SJCRH30 (cell line): ENCODE measurements at regions not wholly inside any gene's neighbourhood (a gene's known extent, or its start where the extent isn't known, plus 50 kb on each side); places are given as distances from the start of the nearest gene placed in this dataset.

ENCODE experiments used
- DNase-seq, 2 experiments: peaks; one replicate each; pipeline ENCODE4 v3.0.0-alpha.2; 2015 to 2020
- H3K27ac ChIP-seq: fragments of 250-450 bp; sonication (Bioruptor Pico); 2 replicates; pipeline ENCODE4 v1.5.1; 2020; ENCODE audit warnings: mild to moderate bottlenecking, moderate library complexity
- H3K27me3 ChIP-seq: fragments of 250-450 bp; sonication (Bioruptor Pico); 2 replicates; pipeline ENCODE4 v1.5.1; 2020; ENCODE audit warnings: mild to moderate bottlenecking, moderate library complexity
- H3K36me3 ChIP-seq: fragments of 250-450 bp; sonication (Bioruptor Pico); 2 replicates; pipeline ENCODE4 v1.5.1; 2020; ENCODE audit warnings: mild to moderate bottlenecking, moderate library complexity
- H3K4me1 ChIP-seq: fragments of 250-450 bp; sonication (Bioruptor Pico); 2 replicates; pipeline ENCODE4 v1.5.1; 2020; ENCODE audit warnings: mild to moderate bottlenecking, moderate library complexity
- H3K4me3 ChIP-seq: fragments of 250-450 bp; sonication (Bioruptor Pico); 2 replicates; pipeline ENCODE4 v1.5.1; 2020; ENCODE audit warnings: mild to moderate bottlenecking, moderate library complexity
- H3K9me3 ChIP-seq: fragments of 250-450 bp; sonication (Bioruptor Pico); replicated peaks from 2 replicates; pipeline ENCODE4 v1.5.1; 2020; ENCODE audit warnings: mild to moderate bottlenecking, moderate library complexity

DNA sequence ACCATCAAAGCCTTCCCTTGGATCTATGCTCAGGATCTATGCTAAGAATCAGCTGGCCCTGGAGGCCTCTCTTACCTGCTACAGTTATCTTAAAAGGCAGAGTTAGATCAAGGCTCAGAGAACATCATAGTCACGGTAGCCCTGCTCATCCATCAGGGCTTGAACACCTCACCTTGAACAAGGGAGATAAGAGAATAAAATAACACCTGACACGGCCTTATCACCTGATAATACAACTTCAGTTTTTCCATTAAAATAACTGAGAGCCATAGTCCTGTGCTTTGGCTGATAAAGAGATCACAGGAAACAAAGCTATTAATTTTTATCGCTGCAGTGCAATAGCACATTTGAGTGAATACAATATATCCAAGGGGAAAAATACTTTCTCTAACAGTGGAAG is 85.6 kb upstream of the LPP start:
- H3K27ac ChIP-seq: no peak overlapping the region
- no peak overlapping the region for H3K4me3 ChIP-seq
- H3K27me3 ChIP-seq: no peaks in the 10 kb centered on the region
- no peaks in the 10 kb centered on the region for H3K9me3 ChIP-seq
- no peaks in the 10 kb centered on the region for H3K36me3 ChIP-seq
- no peaks in the 10 kb centered on the region for H3K4me1 ChIP-seq
- no peak for DNase-seq

DNA sequence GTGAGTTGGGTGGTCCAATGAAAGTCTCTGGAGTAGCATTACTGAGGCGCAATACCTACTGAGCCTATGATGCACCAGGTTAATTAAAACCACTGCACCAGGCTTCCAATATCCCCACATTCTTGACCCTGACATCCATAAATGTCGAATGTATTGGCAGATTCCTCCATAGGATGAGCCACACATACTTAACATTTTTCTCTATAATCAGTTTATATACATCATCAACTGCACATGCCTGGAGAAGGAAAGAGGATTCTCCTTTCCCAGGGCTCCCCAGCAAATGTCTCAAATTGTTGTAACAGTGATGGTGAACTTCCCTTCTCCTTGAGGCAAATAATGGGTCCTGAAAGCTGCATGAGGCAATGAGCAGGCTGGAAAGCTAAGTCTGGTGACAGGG is 82.3 kb upstream of the LPP start:
- Histone ChIP-seq H3K36me3 (no peaks in the 10 kb centered on the region), H3K4me1 (no peaks in the 10 kb centered on the region), H3K9me3 (no peaks in the 10 kb centered on the region), H3K27ac (no peak overlapping the region), H3K4me3 (no peak overlapping the region), H3K27me3 (no peaks in the 10 kb centered on the region)
- DNase-seq: no peak

GRCh38 chr3:188076176-188076575 is 77.8 kb upstream of the LPP start:
- DNase-seq: no peak

DNA sequence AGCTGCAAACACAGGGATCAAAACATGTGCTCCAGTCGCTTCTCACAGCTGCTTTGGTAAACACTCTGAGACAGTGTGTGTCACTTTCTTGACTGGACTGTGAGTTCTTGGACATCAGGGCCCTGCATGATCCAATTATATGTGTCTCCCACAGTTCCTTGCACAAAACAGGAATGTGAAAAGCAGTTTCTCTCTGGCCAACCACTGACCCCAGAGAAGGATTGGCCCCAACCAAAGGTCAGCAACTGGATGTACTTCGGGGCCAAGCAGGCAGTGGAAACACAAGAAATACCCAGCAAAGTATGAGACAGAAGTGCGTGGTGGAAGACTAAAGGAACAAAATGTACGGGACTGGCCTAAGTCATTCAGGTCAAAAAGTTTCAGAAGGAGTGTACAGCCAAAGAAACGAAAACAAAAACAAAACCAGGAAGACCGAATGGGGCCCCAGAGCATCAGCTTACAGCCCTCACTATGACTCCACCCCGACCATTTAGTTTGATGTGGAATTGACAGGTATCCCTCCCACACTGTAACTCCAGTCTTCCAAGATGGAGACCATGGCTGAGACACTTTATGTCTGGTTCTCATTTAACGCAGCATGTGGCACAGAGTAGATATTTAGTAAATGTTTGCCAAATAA is 76.7 kb upstream of the LPP start:
- DNase-seq: no peak

More at GRCh38 chr3:188076176-188076575, 77.8 kb upstream of the LPP start:
- Histone ChIP-seq H3K27me3 (no peaks in the 10 kb centered on the region), H3K36me3 (no peaks in the 10 kb centered on the region), H3K4me1 (no peaks in the 10 kb centered on the region), H3K4me3 (no peak overlapping the region), H3K9me3 (no peaks in the 10 kb centered on the region), H3K27ac (no peak overlapping the region)

GRCh38 chr3:188080091-188080490 is 73.9 kb upstream of the LPP start:
- Histone ChIP-seq H3K4me3 (no peak overlapping the region), H3K9me3 (no peaks in the 10 kb centered on the region), H3K4me1 (no peaks in the 10 kb centered on the region), H3K27ac (no peak overlapping the region), H3K27me3 (no peaks in the 10 kb centered on the region), H3K36me3 (no peaks in the 10 kb centered on the region)
- DNase-seq: no peak

More for the DNA sequence above, 76.7 kb upstream of the LPP start:
- Histone ChIP-seq H3K27me3 (no peaks in the 10 kb centered on the region), H3K4me3 (no peak overlapping the region), H3K4me1 (no peaks in the 10 kb centered on the region), H3K27ac (no peak overlapping the region), H3K9me3 (no peaks in the 10 kb centered on the region), H3K36me3 (no peaks in the 10 kb centered on the region)

GRCh38 chr3:188082031-188082430 is 71.9 kb upstream of the LPP start:
- Histone ChIP-seq H3K36me3 (no peaks in the 10 kb centered on the region), H3K4me1 (no peaks in the 10 kb centered on the region), H3K27ac (no peak overlapping the region), H3K9me3 (no peaks in the 10 kb centered on the region), H3K4me3 (no peak overlapping the region), H3K27me3 (no peaks in the 10 kb centered on the region)
- no peak for DNase-seq

DNA sequence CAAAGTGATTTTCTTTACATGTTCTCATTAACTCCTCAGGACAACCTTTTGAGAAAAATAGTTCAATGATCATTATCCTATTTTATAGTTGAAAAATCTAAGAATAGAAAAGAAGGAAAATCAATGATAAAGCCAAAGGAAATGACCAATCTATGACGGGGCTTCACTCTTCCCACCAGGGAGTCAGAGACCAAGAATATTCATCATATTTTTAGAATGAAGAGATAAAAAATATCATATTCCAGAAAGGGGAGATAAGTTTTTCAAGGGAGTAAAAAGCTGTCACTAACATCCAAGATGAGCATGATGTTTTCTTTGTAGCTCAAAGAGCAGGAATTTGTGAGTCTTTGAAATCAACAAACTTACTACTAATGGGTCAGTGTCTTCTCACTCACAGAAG is 71.5 kb upstream of the LPP start:
- Histone ChIP-seq H3K27ac (no peak overlapping the region), H3K36me3 (no peaks in the 10 kb centered on the region), H3K9me3 (no peaks in the 10 kb centered on the region), H3K4me1 (no peaks in the 10 kb centered on the region), H3K27me3 (no peaks in the 10 kb centered on the region), H3K4me3 (no peak overlapping the region)
- DNase-seq: no peak

DNA sequence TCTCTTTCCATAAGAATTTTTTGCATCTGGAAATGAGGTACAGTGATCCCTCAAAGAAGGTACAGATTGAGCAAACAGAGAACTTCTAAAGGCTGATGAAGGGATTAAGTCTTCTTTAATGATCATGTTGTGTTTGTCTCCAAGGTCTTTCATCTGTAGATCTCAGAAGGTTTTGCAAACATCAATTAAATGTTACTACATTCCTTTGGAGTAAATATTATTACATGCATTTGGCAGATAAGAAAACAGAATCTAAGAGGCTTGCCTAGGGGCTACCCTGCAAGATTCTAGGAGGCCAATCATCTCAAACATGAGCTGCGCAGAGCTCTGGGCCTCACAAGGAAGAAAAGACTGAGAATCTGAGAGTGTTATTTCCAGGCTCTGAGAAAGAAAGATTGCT is 70.9 kb upstream of the LPP start:
- Histone ChIP-seq H3K36me3 (no peaks in the 10 kb centered on the region), H3K9me3 (no peaks in the 10 kb centered on the region), H3K27ac (no peak overlapping the region), H3K27me3 (no peaks in the 10 kb centered on the region), H3K4me1 (no peaks in the 10 kb centered on the region), H3K4me3 (no peak overlapping the region)
- no peak for DNase-seq

DNA sequence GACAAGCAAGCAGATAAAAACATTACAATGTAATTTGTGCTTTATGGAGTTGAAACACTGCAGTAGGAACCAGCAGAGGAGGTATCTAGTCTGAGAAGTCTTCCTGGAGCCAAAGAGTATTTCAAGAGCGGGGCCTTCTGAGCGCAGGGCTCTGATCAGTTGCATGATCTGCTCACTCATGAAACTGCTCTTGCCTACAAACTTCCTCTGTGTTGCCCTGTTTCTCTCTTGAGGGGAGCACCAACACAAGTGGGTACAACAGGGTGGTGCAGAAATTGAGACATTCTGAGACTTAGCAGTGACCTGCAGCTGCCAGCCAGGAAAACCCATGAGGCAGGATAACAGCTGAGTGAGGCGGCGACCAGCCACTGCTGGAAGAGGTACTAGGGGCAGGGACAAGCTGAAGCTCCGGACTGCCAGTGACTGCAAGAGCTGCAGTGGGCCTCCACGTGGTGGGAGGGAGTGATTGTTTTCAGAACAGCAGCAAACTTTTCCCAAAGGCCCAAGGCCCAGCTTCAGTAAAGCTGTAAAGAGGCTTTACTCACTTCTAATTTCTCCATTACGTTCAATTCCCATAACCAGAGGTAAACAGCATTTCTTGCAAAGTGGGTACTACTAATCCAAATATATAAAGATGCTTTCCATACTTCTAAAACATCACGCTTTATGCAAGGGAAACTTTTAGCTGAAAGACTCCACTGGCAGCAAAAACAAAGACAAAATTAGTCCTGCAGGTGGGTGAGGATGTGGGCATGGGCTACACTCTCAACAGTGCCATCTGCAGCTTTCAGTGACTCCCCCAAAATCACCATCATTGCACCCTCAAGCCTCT is 69.0 kb upstream of the LPP start:
- H3K9me3 ChIP-seq: no peaks in the 10 kb centered on the region
- H3K4me3 ChIP-seq: no peak overlapping the region
- no peaks in the 10 kb centered on the region for H3K27me3 ChIP-seq
- H3K36me3 ChIP-seq: no peaks in the 10 kb centered on the region
- H3K4me1 ChIP-seq: no peaks in the 10 kb centered on the region
- no peak overlapping the region for H3K27ac ChIP-seq
- DNase-seq: no peak

DNA sequence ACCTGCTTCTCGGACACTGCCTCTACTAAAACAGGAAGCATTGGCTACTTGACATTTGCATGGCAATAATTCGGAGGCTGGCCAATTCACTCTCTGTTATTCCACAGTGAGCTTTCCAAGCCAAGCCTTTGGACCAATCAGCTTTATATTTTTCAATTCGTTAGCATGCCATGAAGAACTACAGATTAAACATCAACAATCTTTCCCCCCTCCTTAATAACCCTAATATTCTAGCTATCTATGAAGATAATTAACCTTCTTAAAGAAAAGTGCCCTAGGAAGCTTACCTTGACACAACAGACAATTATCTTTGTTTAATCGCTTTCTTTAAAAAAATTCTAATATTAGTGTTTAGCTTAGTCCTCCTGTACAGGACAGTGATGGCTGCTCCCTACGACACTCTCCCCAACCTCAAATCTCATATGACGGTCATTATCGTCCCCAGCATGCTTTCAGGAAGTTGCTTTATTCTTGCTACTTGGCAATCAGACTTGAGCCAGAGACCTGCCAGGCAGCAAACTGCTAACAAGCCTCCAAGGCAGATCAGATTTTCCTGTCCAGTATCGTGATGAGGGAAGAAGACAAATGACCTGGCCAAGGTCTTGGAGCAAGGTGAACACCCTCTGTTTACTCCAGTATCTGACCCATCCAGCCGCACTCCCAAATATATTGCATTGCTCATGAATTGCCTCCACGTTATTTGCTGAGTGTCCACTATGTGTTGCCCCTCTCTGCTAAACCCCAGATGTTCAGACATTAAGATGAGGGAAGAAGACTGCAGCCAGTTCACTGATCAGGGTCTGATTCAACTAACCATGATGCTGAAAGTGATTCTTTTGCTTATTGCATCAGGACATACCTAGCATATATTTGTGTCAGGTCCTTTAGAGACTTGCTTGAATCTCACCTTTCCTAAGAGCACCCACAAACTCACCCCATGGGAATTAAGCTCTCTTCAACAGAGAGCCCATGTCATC is 68.1 kb upstream of the LPP start:
- Histone ChIP-seq H3K4me3 (no peak overlapping the region), H3K27me3 (no peaks in the 10 kb centered on the region), H3K36me3 (no peaks in the 10 kb centered on the region), H3K4me1 (no peaks in the 10 kb centered on the region), H3K9me3 (no peaks in the 10 kb centered on the region), H3K27ac (no peak overlapping the region)
- no peak for DNase-seq

DNA sequence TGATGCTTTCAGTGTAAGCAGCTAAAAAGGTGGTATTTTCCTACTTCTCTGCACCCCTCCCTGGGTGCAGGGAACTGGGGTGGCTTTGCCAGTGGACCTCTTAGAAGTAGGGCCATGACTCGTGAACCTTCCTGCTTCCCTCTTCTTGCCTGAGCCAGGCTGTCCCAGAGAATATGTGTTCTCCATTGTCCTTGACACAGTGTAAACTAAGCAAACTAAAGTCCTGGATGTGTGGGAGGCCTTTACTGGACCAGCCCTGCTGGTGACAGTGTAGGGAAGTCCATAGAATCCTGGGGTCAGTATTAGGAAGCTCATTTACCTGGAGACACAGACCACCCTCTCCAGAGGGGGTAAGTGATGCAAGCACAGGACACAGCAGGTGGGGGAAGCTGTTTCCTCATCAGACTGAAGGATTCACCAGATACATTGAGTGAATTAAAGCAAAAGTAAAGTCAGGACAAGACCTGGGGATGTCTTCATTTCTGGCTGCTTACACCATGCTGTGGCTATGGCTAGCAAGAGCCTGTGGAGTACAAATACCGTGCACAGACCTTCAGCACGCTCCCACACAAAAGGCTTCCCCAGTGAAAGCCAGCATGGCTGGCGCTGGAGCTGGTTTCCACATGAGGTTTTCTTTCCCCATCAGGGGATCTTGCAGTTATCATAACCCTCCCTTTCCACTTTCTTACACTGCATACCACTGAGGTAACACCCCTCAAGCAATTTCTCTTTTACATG is 64.8 kb upstream of the LPP start:
- Histone ChIP-seq H3K9me3 (no peaks in the 10 kb centered on the region), H3K4me3 (no peak overlapping the region), H3K4me1 (no peaks in the 10 kb centered on the region), H3K27ac (no peak overlapping the region), H3K27me3 (no peaks in the 10 kb centered on the region), H3K36me3 (no peaks in the 10 kb centered on the region)
- DNase-seq: no peak

DNA sequence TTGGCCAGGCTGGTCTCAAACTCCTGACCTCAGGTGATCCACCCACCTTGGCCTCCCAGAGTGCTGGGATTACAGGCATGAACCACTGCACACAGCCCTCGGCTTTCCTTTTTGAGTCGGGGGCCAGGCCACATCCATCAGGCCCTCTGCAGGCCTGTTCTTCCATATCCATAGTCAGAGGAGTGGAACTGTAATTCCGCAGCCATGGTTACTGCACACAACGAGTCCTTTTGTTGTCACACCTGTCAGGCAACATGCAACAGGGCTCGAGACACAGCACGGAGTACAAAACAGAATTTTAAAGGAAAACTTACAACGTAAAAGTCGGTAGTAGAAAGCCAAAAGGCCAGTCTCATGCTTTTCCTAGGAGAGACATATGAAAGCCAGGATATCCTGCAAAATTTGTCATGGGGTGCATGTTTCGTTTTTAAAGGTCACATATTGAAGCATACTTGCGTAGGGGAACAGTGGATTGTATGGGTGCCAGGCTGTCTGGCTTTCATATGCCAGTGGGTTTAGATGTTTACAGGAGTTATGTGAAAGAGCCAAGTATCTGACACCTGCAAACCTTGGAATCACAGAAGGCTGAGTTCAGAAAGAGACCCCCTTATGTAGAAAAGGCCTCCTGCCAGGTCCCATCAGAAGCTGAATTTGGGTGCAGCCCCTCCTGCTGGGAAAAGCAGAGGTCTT is 63.2 kb upstream of the LPP start:
- Histone ChIP-seq H3K4me3 (no peak overlapping the region), H3K4me1 (no peaks in the 10 kb centered on the region), H3K27me3 (no peaks in the 10 kb centered on the region), H3K9me3 (no peaks in the 10 kb centered on the region), H3K36me3 (no peaks in the 10 kb centered on the region), H3K27ac (no peak overlapping the region)
- DNase-seq: no peak

GRCh38 chr3:188091746-188092145 is 62.2 kb upstream of the LPP start:
- H3K9me3 ChIP-seq: no peaks in the 10 kb centered on the region
- H3K4me3 ChIP-seq: no peak overlapping the region
- no peaks in the 10 kb centered on the region for H3K36me3 ChIP-seq

DNA sequence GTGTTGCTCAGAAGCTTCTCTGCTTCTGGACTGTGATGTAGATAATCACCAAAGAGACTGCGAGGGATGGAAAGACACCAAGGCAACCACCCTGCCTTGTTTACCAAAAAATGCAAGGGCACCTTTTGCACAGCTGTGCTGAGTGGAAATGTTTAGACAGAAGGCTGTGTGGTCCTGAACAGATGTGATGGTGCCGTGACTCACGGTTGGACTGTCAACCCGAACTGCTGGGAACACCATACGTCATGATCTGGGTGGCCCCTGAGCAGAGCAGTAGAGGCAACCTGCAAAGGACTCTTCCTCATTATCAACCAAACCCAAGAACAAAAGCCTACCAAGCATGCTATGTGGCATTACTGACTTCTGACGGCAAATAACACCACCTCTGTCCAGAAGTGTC is 61.3 kb upstream of the LPP start:
- no peaks in the 10 kb centered on the region for H3K9me3 ChIP-seq
- no peaks in the 10 kb centered on the region for H3K4me1 ChIP-seq
- no peak for DNase-seq
- no peaks in the 10 kb centered on the region for H3K27me3 ChIP-seq
- no peaks in the 10 kb centered on the region for H3K36me3 ChIP-seq
- H3K4me3 ChIP-seq: no peak overlapping the region
- no peak overlapping the region for H3K27ac ChIP-seq

More at GRCh38 chr3:188091746-188092145, 62.2 kb upstream of the LPP start:
- Histone ChIP-seq H3K27ac (no peak overlapping the region), H3K27me3 (no peaks in the 10 kb centered on the region), H3K4me1 (no peaks in the 10 kb centered on the region)
- DNase-seq: no peak
